ENCODE measurements at regions not wholly inside any gene's neighbourhood (a gene's known extent, or its start where the extent isn't known, plus 50 kb on each side); places are given as distances from the start of the nearest gene placed in this dataset.

DNA sequence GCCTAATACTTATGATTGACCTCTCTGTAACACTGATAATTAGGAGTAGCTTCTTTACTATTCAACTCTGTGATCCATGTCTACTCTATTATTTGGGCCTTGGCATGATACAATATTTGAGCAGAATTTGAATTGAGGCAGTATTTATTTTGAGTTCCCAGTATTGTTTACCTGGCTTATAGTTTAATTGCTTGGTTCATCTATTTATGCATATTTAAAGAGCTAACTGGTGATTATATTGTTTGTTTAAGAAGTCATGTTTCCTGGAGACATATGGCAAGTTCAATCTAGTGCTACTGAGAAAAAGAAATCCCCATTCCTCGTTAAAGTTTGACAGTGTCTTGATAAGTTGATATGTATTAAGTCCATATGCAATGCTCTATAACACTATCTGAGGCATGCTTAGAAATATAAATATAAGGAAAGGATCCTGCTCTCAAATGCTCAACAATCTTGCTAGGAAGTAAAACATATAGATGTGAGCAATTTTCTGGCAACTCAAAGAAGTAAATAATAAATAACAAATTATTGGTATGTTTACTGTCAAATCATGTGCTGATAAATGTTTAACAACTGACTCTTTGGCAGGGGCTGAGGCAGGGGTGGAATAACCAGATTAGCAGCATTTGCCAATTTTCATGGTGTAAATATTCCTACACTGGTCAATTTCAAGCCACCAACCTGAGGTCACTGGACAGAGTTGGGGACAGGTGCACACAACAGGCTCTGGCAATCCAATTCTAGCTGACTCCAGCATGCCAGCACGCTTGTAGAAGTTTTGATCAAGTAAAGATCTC, 430.2 kb upstream of the PIK3C3 start:
- no peaks in the 10 kb centered on the region for H3K9me3 ChIP-seq
- DNase-seq (no peak), ATAC-seq (ENCODE audit: low FRiP score in 2 of 2) (no peak)
- no peak for TF ChIP-seq POLR2A (IDR thresholded peaks at IDR 0.05)
- no peak for TF ChIP-seq EP300 (IDR thresholded peaks at IDR 0.05)
- 19 to 55% methylated on average over 2 of the region's 2 CpGs for WGBS, 2 donors
- no peaks in the 10 kb centered on the region for H3K27me3 ChIP-seq
- no peak overlapping the region for H3K4me3 ChIP-seq
- no peaks in the 10 kb centered on the region for H3K4me1 ChIP-seq
- H3K27ac ChIP-seq: no peak overlapping the region
- H3K36me3 ChIP-seq: no peaks in the 10 kb centered on the region

DNA sequence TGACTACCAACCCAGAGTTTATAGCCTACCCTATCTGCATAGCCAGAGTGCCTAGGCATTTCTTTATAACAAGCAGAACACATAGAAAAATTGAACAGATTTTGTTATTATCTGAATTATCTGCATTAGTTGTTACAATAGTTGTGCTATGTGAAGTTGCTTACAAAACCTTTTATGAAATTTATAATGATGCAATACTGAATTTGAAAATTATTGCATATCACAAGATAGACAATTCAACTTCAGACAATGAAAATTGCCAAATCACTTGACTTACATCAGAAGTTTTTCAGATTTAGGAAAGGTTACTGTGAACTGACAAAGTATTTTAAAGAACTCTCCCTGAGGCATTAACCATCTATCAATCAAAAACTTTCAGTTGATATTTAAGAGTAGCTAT, 437.9 kb upstream of the PIK3C3 start:
- H3K9me3 ChIP-seq: no peaks in the 10 kb centered on the region
- H3K4me3 ChIP-seq: no peak overlapping the region
- ATAC-seq (ENCODE audit: low FRiP score in 2 of 2) (no peak), DNase-seq (no peak)
- no peak for TF ChIP-seq EP300 (IDR thresholded peaks at IDR 0.05)
- TF ChIP-seq, protein P1, sequence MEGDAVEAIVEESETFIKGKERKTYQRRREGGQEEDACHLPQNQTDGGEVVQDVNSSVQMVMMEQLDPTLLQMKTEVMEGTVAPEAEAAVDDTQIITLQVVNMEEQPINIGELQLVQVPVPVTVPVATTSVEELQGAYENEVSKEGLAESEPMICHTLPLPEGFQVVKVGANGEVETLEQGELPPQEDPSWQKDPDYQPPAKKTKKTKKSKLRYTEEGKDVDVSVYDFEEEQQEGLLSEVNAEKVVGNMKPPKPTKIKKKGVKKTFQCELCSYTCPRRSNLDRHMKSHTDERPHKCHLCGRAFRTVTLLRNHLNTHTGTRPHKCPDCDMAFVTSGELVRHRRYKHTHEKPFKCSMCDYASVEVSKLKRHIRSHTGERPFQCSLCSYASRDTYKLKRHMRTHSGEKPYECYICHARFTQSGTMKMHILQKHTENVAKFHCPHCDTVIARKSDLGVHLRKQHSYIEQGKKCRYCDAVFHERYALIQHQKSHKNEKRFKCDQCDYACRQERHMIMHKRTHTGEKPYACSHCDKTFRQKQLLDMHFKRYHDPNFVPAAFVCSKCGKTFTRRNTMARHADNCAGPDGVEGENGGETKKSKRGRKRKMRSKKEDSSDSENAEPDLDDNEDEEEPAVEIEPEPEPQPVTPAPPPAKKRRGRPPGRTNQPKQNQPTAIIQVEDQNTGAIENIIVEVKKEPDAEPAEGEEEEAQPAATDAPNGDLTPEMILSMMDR (IDR thresholded peaks at IDR 0.05): no peak
- TF ChIP-seq POLR2A (IDR thresholded peaks at IDR 0.05): no peak
- no peak for TF ChIP-seq POLR2AphosphoS5 (IDR thresholded peaks at IDR 0.05)
- H3K27ac ChIP-seq: no peak overlapping the region
- H3K27me3 ChIP-seq: no peaks in the 10 kb centered on the region
- no peaks in the 10 kb centered on the region for H3K36me3 ChIP-seq
- no peaks in the 10 kb centered on the region for H3K4me1 ChIP-seq

DNA sequence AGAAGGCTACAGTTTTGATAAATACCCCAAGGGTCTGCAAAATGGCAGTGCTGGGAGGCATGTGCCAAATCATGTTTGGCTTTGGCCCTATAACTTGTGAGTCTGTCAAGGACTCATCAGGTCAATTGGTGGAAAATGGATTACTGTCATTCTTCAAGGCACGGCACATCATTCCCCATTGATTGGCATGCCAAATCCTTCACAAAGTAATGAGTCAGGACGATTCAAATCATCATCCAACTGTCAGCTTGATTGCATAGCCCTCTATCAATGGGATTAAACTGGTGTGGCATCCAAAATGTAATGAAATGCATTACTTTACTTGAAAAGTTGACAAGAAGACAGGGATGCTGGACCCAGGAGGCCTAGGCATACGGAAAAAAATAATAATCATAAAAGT, 441.6 kb upstream of the PIK3C3 start:
- H3K4me3 ChIP-seq: no peak overlapping the region
- H3K4me1 ChIP-seq: no peaks in the 10 kb centered on the region
- H3K36me3 ChIP-seq: no peaks in the 10 kb centered on the region
- WGBS, 2 donors: 86 to 88% methylated on average over 3 of the region's 3 CpGs
- no peak for ATAC-seq (ENCODE audit: low FRiP score in 2 of 2)
- TF ChIP-seq EP300 (IDR thresholded peaks at IDR 0.05) (no peak), POLR2A (IDR thresholded peaks at IDR 0.05) (no peak), POLR2AphosphoS5 (IDR thresholded peaks at IDR 0.05) (no peak)
- TF ChIP-seq, protein P1 (IDR thresholded peaks at IDR 0.05): no peak
- no peaks in the 10 kb centered on the region for H3K27me3 ChIP-seq
- no peaks in the 10 kb centered on the region for H3K9me3 ChIP-seq
- H3K27ac ChIP-seq: no peak overlapping the region
- DNase-seq: no peak

DNA sequence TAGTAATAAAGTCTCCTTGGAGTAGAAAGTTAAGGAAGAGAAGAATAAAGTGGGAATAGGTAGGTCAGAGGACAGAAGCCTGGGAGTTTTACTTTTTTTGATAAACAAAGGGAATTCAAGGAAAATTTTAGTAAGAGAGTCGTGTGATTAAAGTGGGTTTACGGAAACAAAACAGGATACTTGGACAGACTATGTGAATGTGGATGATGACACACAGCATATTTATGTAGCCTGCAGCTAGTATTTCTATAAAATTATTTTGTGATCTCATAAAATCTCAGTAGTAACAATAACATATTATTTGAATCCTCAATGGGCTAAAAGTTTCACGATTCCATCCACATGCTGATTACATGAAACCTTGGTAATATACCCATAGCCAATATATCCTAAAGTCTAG, 450.7 kb upstream of the PIK3C3 start:
- 84 to 89% methylated on average over 3 of the region's 3 CpGs for WGBS, 2 donors

DNA sequence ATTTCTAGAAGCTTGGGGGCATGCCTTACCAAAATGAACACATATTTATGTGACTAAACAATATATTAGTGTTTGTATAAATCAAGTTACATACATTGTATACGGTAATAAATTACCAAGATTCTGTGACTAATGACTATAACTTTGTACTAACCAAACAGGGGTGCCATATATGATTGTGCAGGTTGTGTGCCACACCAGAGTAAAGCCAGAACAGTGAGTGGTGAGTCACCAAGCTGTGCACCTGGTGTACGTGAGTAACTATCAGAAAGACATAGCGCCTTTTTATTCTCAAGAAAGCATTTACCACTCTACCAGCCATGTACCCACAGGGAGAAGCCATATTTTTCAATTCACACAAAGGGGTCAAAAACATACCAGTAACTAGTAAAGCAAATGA, 453.2 kb upstream of the PIK3C3 start:
- no peak for DNase-seq
- ATAC-seq (ENCODE audit: low FRiP score in 2 of 2): no peak
- H3K9me3 ChIP-seq: no peaks in the 10 kb centered on the region
- H3K4me3 ChIP-seq: no peak overlapping the region
- H3K27me3 ChIP-seq: no peaks in the 10 kb centered on the region
- TF ChIP-seq, protein P1 (IDR thresholded peaks at IDR 0.05): no peak
- TF ChIP-seq EP300 (IDR thresholded peaks at IDR 0.05): no peak
- TF ChIP-seq POLR2A (IDR thresholded peaks at IDR 0.05): no peak
- TF ChIP-seq POLR2AphosphoS5 (IDR thresholded peaks at IDR 0.05): no peak
- no peaks in the 10 kb centered on the region for H3K36me3 ChIP-seq
- no peak overlapping the region for H3K27ac ChIP-seq
- H3K4me1 ChIP-seq: no peaks in the 10 kb centered on the region
- whole genome bisulfite sequencing, 2 donors: 91 to 93% methylated on average over 3 of the region's 3 CpGs

More for the DNA sequence above, 450.7 kb upstream of the PIK3C3 start:
- H3K4me1 ChIP-seq: no peaks in the 10 kb centered on the region
- TF ChIP-seq POLR2AphosphoS5 (IDR thresholded peaks at IDR 0.05) (no peak), EP300 (IDR thresholded peaks at IDR 0.05) (no peak), POLR2A (IDR thresholded peaks at IDR 0.05) (no peak)
- TF ChIP-seq, protein P1 (IDR thresholded peaks at IDR 0.05): no peak
- no peak overlapping the region for H3K27ac ChIP-seq
- no peaks in the 10 kb centered on the region for H3K36me3 ChIP-seq
- H3K4me3 ChIP-seq: no peak overlapping the region
- ATAC-seq (ENCODE audit: low FRiP score in 2 of 2) (no peak), DNase-seq (no peak)
- no peaks in the 10 kb centered on the region for H3K27me3 ChIP-seq
- H3K9me3 ChIP-seq: no peaks in the 10 kb centered on the region
